ENCODE measurements at regions not wholly inside any gene's neighbourhood (a gene's known extent, or its start where the extent isn't known, plus 50 kb on each side); places are given as distances from the start of the nearest gene placed in this dataset.

DNA sequence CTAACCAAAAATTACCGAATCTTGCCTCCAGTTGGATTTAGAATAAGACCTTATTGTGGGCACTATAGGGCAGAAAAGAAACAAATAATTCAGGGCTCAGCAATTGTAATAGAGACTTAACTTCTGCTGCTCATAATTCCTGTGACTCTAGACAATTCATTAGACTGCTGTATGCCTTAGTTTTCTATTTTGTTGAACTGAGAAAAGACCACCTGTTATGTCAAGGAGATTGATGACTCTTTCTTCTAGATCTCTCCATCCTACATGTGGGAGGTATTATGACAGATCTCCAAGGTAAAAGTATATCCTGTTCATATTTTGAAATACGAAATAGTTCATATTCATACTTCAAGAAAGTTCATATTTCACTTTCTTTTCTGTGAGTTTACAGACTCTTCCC is 605.1 kb downstream of the PSAT1 start:
- Mint-ChIP-seq H3K4me1 (no peaks in the 10 kb centered on the region), H3K27me3 (ENCODE audit: low read depth in 2 of 2) (no peaks in the 10 kb centered on the region), H3K4me3 (no peak overlapping the region), H3K36me3 (no peaks in the 10 kb centered on the region), H3K9me3 (peaks cover 3 to 5% of the 10 kb centered on the region in 2 donors), H3K27ac (no peak overlapping the region)
- Histone ChIP-seq H3K27ac (ENCODE audit: low read length) (no peak overlapping the region), H3K4me3 (ENCODE audit: low read length) (no peak overlapping the region), H3K36me3 (ENCODE audit: control insufficient read depth, insufficient read depth, low read length) (no peaks in the 10 kb centered on the region), H3K9me3 (ENCODE audit: control insufficient read depth, insufficient read depth, low read length) (no peaks in the 10 kb centered on the region), H3K4me1 (ENCODE audit: control insufficient read depth, insufficient read depth, low read length) (no peaks in the 10 kb centered on the region), H3K27me3 (ENCODE audit: control insufficient read depth, insufficient read depth, low read length) (no peaks in the 10 kb centered on the region)
- WGBS (ENCODE audit: insufficient coverage) = 92% methylated on average over 1 of the region's 2 CpGs
- no peak for TF ChIP-seq CTCF (IDR thresholded peaks at IDR 0.05)
- ATAC-seq (no peak), DNase-seq (no peak)
- intact Hi-C loops (cut with micrococcal nuclease) = no loop called here

GRCh38 chr9:78903581-78903980 is 606.7 kb downstream of the PSAT1 start:
- no peak overlapping the region for H3K4me3 ChIP-seq (ENCODE audit: low read length)
- TF ChIP-seq CTCF (IDR thresholded peaks at IDR 0.05) = no peak
- Mint-ChIP-seq H3K36me3 (no peaks in the 10 kb centered on the region), H3K9me3 (peaks cover 3 to 6% of the 10 kb centered on the region in 2 donors), H3K27ac (no peak overlapping the region), H3K27me3 (ENCODE audit: low read depth in 2 of 2) (no peaks in the 10 kb centered on the region), H3K4me3 (no peak overlapping the region), H3K4me1 (no peaks in the 10 kb centered on the region)
- no peaks in the 10 kb centered on the region for H3K9me3 ChIP-seq (ENCODE audit: control insufficient read depth, insufficient read depth, low read length)
- no peaks in the 10 kb centered on the region for H3K27me3 ChIP-seq (ENCODE audit: control insufficient read depth, insufficient read depth, low read length)
- intact Hi-C loops (cut with micrococcal nuclease) = no loop called here
- no peaks in the 10 kb centered on the region for H3K36me3 ChIP-seq (ENCODE audit: control insufficient read depth, insufficient read depth, low read length)
- ATAC-seq (no peak), DNase-seq (no peak)
- no peaks in the 10 kb centered on the region for H3K4me1 ChIP-seq (ENCODE audit: control insufficient read depth, insufficient read depth, low read length)
- H3K27ac ChIP-seq (ENCODE audit: low read length) = no peak overlapping the region

GRCh38 chr9:78904686-78905085 is 607.8 kb downstream of the PSAT1 start:
- DNase-seq = no peak
- H3K27me3 Mint-ChIP-seq (ENCODE audit: low read depth in 2 of 2) = no peaks in the 10 kb centered on the region
- Histone ChIP-seq H3K36me3 (ENCODE audit: control insufficient read depth, insufficient read depth, low read length) (no peaks in the 10 kb centered on the region), H3K27ac (ENCODE audit: low read length) (no peak overlapping the region), H3K4me1 (ENCODE audit: control insufficient read depth, insufficient read depth, low read length) (no peaks in the 10 kb centered on the region), H3K27me3 (ENCODE audit: control insufficient read depth, insufficient read depth, low read length) (no peaks in the 10 kb centered on the region), H3K9me3 (ENCODE audit: control insufficient read depth, insufficient read depth, low read length) (no peaks in the 10 kb centered on the region), H3K4me3 (ENCODE audit: low read length) (no peak overlapping the region)
- no peaks in the 10 kb centered on the region for H3K36me3 Mint-ChIP-seq
- ATAC-seq = no peak
- no peak overlapping the region for H3K27ac Mint-ChIP-seq
- no peak overlapping the region for H3K4me3 Mint-ChIP-seq
- H3K4me1 Mint-ChIP-seq = no peaks in the 10 kb centered on the region
- intact Hi-C loops (cut with micrococcal nuclease) = no loop called here
- peaks cover 3 to 10% of the 10 kb centered on the region in 2 donors for H3K9me3 Mint-ChIP-seq
- TF ChIP-seq CTCF (IDR thresholded peaks at IDR 0.05) = no peak

- DNase-seq (no peak), ATAC-seq (no peak)
- Histone ChIP-seq H3K4me1 (ENCODE audit: control insufficient read depth, insufficient read depth, low read length) (no peaks in the 10 kb centered on the region), H3K27ac (ENCODE audit: low read length) (no peak overlapping the region), H3K9me3 (ENCODE audit: control insufficient read depth, insufficient read depth, low read length) (no peaks in the 10 kb centered on the region), H3K4me3 (ENCODE audit: low read length) (no peak overlapping the region), H3K36me3 (ENCODE audit: control insufficient read depth, insufficient read depth, low read length) (no peaks in the 10 kb centered on the region), H3K27me3 (ENCODE audit: control insufficient read depth, insufficient read depth, low read length) (no peaks in the 10 kb centered on the region)
- Mint-ChIP-seq H3K36me3 (no peaks in the 10 kb centered on the region), H3K9me3 (peaks cover 3 to 10% of the 10 kb centered on the region in 2 donors), H3K27me3 (ENCODE audit: low read depth in 2 of 2) (no peaks in the 10 kb centered on the region), H3K27ac (no peak overlapping the region), H3K4me3 (no peak overlapping the region), H3K4me1 (no peaks in the 10 kb centered on the region)
- intact Hi-C loops (cut with micrococcal nuclease) = no loop called here
- WGBS (ENCODE audit: insufficient coverage) = 60% methylated on average over 1 of the region's 1 CpG
- no peak for TF ChIP-seq CTCF (IDR thresholded peaks at IDR 0.05)
Measured at GRCh38 chr9:78905387-78905786, 608.5 kb downstream of the PSAT1 start.
